Esophagus muscularis mucosa (tissue), 3 donors: ENCODE measurements at regions not wholly inside any gene's neighbourhood (a gene's known extent, or its start where the extent isn't known, plus 50 kb on each side); places are given as distances from the start of the nearest gene placed in this dataset.

Experiments used
- CTCF ChIP-seq, 3 experiments: fragments of 200-600 bp in 2 of 3; fragments of 450-650 bp in 1 of 3; sonication (generic) in 2 of 3; IDR thresholded peaks; one replicate each; pipeline ENCODE4 v1.5.1; 2017 to 2019; ENCODE audit warnings: antibody characterized with exemption in 3 of 3, mild to moderate bottlenecking in 2 of 3, moderate library complexity in 1 of 3
- POLR2A ChIP-seq: fragments of 450-650 bp; IDR thresholded peaks from one replicate; pipeline ENCODE4 v1.6.1; 2017; ENCODE audit warnings: antibody characterized with exemption, moderate library complexity, mild to moderate bottlenecking, low read depth

- TF ChIP-seq CTCF (IDR thresholded peaks at IDR 0.05): no peak
- no peak for TF ChIP-seq POLR2A
Measured at GRCh38 chr6:135740580-135740979, 110.9 kb upstream of the PDE7B start.
